ENCODE measurements at regions not wholly inside any gene's neighbourhood (a gene's known extent, or its start where the extent isn't known, plus 50 kb on each side); places are given as distances from the start of the nearest gene placed in this dataset.

GRCh38 chr2:221134718-221135117, 437.4 kb downstream of the EPHA4 start:
- TF ChIP-seq CTCF (IDR thresholded peaks at IDR 0.05; ENCODE audit: poor library complexity) (no peak), EZH2phosphoT487 (IDR thresholded peaks at IDR 0.05; ENCODE audit: low read depth, severe bottlenecking, unreplicated experiment) (no peak), EZH2 (IDR thresholded peaks at IDR 0.05; ENCODE audit: borderline replicate concordance) (no peak)

Data from hepatocyte (in vitro differentiated cells).